Endodermal cell (in vitro differentiated cells): ENCODE measurements at regions not wholly inside any gene's neighbourhood (a gene's known extent, or its start where the extent isn't known, plus 50 kb on each side); places are given as distances from the start of the nearest gene placed in this dataset.

Experiments used
- DNase-seq: peaks from one replicate; pipeline ENCODE4 v3.0.0-alpha.2; 2017
- H3K27ac ChIP-seq: 2 replicates; pipeline ENCODE4 v1.5.1; 2013; ENCODE audit warnings: mild to moderate bottlenecking, low read depth, low read length, moderate library complexity
- H3K27me3 ChIP-seq: 2 replicates; pipeline ENCODE4 v1.6.1; 2013; ENCODE audit warnings: mild to moderate bottlenecking, low read length, moderate library complexity; ENCODE audit not compliant: insufficient read depth, control insufficient read depth, poor library complexity, severe bottlenecking
- H3K36me3 ChIP-seq: 2 replicates; pipeline ENCODE4 v1.7.0; 2013; ENCODE audit warnings: mild to moderate bottlenecking, low read length, moderate library complexity; ENCODE audit not compliant: control insufficient read depth, insufficient read depth
- H3K4me1 ChIP-seq: one replicate; pipeline ENCODE4 v1.7.0; 2013; ENCODE audit warnings: low read length; ENCODE audit not compliant: control insufficient read depth, insufficient read depth
- H3K4me3 ChIP-seq: 2 replicates; pipeline ENCODE4 v1.5.1; 2013; ENCODE audit warnings: mild to moderate bottlenecking, low read length, moderate library complexity
- H3K9ac ChIP-seq: 2 replicates; pipeline ENCODE4 v1.6.1; 2013; ENCODE audit warnings: mild to moderate bottlenecking, low read length, moderate library complexity; ENCODE audit not compliant: poor library complexity, severe bottlenecking; ENCODE audit errors: extremely low read depth
- H3K9me3 ChIP-seq: 2 replicates; pipeline ENCODE4 v1.6.1; 2013; ENCODE audit warnings: mild to moderate bottlenecking, low read length, moderate library complexity; ENCODE audit not compliant: control insufficient read depth
- H3K27ac Mint-ChIP-seq: 2 replicates; pipeline ENCODE4 v1.8.0; 2020; ENCODE audit warnings: mixed read lengths
- H3K27me3 Mint-ChIP-seq: 2 replicates; pipeline ENCODE4 v1.8.0; 2021; ENCODE audit warnings: mild to moderate bottlenecking, mixed read lengths; ENCODE audit not compliant: insufficient read depth
- H3K36me3 Mint-ChIP-seq: 2 replicates; pipeline ENCODE4 v1.8.0; 2020; ENCODE audit warnings: low read depth, mixed read lengths
- H3K4me1 Mint-ChIP-seq: 2 replicates; pipeline ENCODE4 v1.8.0; 2020; ENCODE audit warnings: mixed read lengths
- H3K4me3 Mint-ChIP-seq: 2 replicates; pipeline ENCODE4 v1.8.0; 2020; ENCODE audit warnings: mild to moderate bottlenecking, moderate library complexity, mixed read lengths
- H3K9me3 Mint-ChIP-seq: 2 replicates; pipeline ENCODE4 v1.8.0; 2020; ENCODE audit warnings: mild to moderate bottlenecking, mixed read lengths
- WGBS, 2 experiments: methylation state at CpG; one replicate each; pipeline versions ENCODE4 v1.1.5 to v1.1.7; 2013; ENCODE audit warnings: missing lambda C conversion rate in 2 of 2, mixed read lengths in 1 of 2; ENCODE audit not compliant: insufficient coverage in 1 of 2, insufficient read length in 1 of 2; 5-methylcytosine and 5-hydroxymethylcytosine counted together
- TF ChIP-seq, protein P1 (sequence below): fragments of 200-600 bp; sonication (generic); conservative IDR thresholded peaks from 2 replicates; pipeline ENCODE4 v1.5.0; 2021; ENCODE audit warnings: antibody characterized with exemption, mild to moderate bottlenecking

DNA sequence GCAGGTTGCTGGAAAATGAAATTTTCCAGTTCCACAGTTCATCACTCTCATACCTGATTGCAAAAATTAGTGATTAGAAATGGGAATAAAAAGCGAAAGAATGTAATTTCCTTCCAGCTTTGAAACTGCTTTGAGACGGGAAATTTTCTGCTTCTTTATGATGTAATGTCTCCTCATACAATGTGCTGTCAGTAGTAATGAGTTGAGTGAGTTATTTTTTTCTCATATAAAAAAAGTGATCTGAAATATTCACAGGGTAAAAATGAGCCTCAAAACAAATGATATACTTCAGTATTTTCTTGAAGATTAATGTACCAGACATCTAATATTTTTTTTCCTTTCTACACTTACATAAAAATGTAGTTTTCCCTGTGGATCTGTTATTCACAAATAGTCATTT lies 179.1 kb upstream of the FAT4 start:
- Histone ChIP-seq H3K9ac (no peak overlapping the region), H3K4me3 (no peak overlapping the region), H3K36me3 (no peaks in the 10 kb centered on the region), H3K9me3 (no peaks in the 10 kb centered on the region), H3K4me1 (peaks cover 6% of the 10 kb centered on the region), H3K27me3 (no peaks in the 10 kb centered on the region), H3K27ac (no peak overlapping the region)
- H3K9me3 Mint-ChIP-seq = no peaks in the 10 kb centered on the region
- 68% methylated on average over 2 of the region's 2 CpGs; no CpG with 5 or more reads in 1 of the 2 experiments for WGBS, 2 experiments
- H3K4me1 Mint-ChIP-seq = peaks cover 7% of the 10 kb centered on the region
- H3K4me3 Mint-ChIP-seq = no peak overlapping the region
- no peak for DNase-seq
- H3K27ac Mint-ChIP-seq = no peak overlapping the region
- no peaks in the 10 kb centered on the region for H3K27me3 Mint-ChIP-seq
- no peaks in the 10 kb centered on the region for H3K36me3 Mint-ChIP-seq
- TF ChIP-seq, protein P1, sequence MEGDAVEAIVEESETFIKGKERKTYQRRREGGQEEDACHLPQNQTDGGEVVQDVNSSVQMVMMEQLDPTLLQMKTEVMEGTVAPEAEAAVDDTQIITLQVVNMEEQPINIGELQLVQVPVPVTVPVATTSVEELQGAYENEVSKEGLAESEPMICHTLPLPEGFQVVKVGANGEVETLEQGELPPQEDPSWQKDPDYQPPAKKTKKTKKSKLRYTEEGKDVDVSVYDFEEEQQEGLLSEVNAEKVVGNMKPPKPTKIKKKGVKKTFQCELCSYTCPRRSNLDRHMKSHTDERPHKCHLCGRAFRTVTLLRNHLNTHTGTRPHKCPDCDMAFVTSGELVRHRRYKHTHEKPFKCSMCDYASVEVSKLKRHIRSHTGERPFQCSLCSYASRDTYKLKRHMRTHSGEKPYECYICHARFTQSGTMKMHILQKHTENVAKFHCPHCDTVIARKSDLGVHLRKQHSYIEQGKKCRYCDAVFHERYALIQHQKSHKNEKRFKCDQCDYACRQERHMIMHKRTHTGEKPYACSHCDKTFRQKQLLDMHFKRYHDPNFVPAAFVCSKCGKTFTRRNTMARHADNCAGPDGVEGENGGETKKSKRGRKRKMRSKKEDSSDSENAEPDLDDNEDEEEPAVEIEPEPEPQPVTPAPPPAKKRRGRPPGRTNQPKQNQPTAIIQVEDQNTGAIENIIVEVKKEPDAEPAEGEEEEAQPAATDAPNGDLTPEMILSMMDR = no peak

DNA sequence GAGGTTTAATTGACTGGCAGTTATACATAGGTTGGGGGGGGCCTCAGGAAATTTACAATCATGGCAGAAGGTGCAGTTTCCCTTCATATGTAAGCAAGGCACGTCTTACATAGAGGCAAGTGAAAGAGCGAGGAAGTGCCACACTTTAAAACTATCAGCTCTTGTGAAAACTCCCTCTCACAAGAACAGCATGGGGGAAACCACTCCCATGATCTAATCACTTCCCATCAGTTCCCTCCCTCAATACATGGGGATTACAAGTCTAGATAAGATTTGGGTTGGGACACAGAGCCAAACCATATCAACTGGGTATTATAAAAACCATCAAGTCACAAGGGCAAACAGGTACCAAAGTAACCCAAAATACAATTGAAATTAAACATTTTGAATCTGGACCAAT lies 182.0 kb upstream of the FAT4 start:
- Histone ChIP-seq H3K4me3 (no peak overlapping the region), H3K27ac (no peak overlapping the region), H3K36me3 (no peaks in the 10 kb centered on the region), H3K27me3 (no peaks in the 10 kb centered on the region), H3K9ac (no peak overlapping the region), H3K4me1 (peaks cover 6% of the 10 kb centered on the region), H3K9me3 (no peaks in the 10 kb centered on the region)
- Mint-ChIP-seq H3K4me3 (no peak overlapping the region), H3K4me1 (peaks cover 7% of the 10 kb centered on the region), H3K9me3 (no peaks in the 10 kb centered on the region), H3K27ac (no peak overlapping the region), H3K36me3 (no peaks in the 10 kb centered on the region), H3K27me3 (no peaks in the 10 kb centered on the region)
- TF ChIP-seq, protein P1 = no peak
- DNase-seq = no peak
- WGBS, 2 experiments = 76% methylated on average over 2 of the region's 2 CpGs; no CpG with 5 or more reads in 1 of the 2 experiments

DNA sequence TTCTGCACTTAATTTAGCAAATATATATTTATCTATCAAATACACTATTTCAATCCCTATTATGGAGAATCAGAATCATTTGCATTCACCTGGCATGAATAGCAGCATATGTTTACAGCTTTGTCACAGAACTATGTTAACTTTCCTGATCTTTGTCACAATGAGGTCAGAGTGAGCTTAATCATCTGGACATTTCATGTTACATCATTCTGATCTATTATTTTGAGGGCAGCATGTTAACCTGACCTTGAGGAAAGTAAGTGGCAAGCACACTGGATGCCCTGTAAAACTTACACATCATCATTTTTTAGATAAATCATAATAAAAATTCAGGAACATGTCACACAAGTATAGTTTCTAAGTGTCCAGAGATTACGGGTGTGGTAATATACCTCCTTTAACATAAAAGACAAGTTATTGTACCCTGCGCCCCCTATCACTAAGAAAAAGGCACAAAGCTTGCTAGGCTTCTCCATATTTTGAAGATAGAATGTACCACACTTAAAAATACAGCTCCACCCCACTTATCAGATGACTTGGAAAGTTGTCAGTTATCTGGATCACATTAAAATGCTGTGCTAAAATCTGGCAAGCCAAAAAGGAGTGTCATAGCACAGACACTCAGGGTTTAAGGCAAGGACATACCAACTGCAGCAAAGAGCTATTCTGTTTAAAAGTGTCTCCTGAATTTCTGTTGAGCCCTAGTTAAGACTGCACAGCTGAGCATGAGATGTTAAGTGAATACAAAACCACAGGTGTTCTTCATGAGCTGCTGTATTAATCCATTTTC lies 182.7 kb upstream of the FAT4 start:
- no peak for DNase-seq
- Histone ChIP-seq H3K36me3 (no peaks in the 10 kb centered on the region), H3K4me1 (peaks cover 6% of the 10 kb centered on the region), H3K27ac (no peak overlapping the region), H3K9ac (no peak overlapping the region), H3K9me3 (no peaks in the 10 kb centered on the region), H3K4me3 (no peak overlapping the region), H3K27me3 (no peaks in the 10 kb centered on the region)
- H3K4me3 Mint-ChIP-seq = no peak overlapping the region
- no peaks in the 10 kb centered on the region for H3K36me3 Mint-ChIP-seq
- no peak overlapping the region for H3K27ac Mint-ChIP-seq
- H3K4me1 Mint-ChIP-seq = peaks cover 7% of the 10 kb centered on the region
- TF ChIP-seq, protein P1 = no peak
- 93 to 94% methylated on average over 2 of the region's 2 CpGs for WGBS, 2 experiments
- no peaks in the 10 kb centered on the region for H3K27me3 Mint-ChIP-seq
- H3K9me3 Mint-ChIP-seq = no peaks in the 10 kb centered on the region
